A549 (cell line): ENCODE measurements at regions not wholly inside any gene's neighbourhood (a gene's known extent, or its start where the extent isn't known, plus 50 kb on each side); places are given as distances from the start of the nearest gene placed in this dataset.

ENCODE experiments used
- ATAC-seq, 2 experiments: fragments of 200-7000 bp in 1 of 2; fragments of >200 bp in 1 of 2; cut with Nextera tagmentation in 1 of 2; cut with Tn5 transposase in 1 of 2; 3 replicates each; pipeline versions ENCODE4 v1.8.0 to v1.9.1; 2018 to 2020; ENCODE audit warnings: mild to moderate bottlenecking in 1 of 2, moderate library complexity in 1 of 2
- CTCF ChIA-PET: fragments of 300-600 bp; sonication (Branson Sonifier 250); formaldehyde crosslinking; extraction: SDS; loops from one replicate; lab custom pipeline; 2021; ENCODE audit warnings: antibody characterized with exemption, inconsistent platforms; lab: Yijun Ruan, JAX
- POLR2A ChIA-PET: fragments of 350-600 bp; formaldehyde crosslinking; extraction: SDS; loops from one replicate; lab custom pipeline; 2021; ENCODE audit warnings: antibody characterized with exemption, inconsistent platforms; lab: Yijun Ruan, JAX
- DNase-seq, 2 experiments: peaks; one replicate each; pipeline versions ENCODE4 v3.0.0 to v3.0.0-alpha.2; 2011 to 2016; ENCODE audit warnings: low read depth in 1 of 2, low spot score in 1 of 2
- FAIRE-seq: peaks from 2 replicates; lab custom pipeline; 2011; peaks lifted over from hg19 to GRCh38; lab: Jason Lieb, UNC
- H3K27ac ChIP-seq, 2 experiments: fragments of >200 bp; sonication (Bioruptor Twin); formaldehyde crosslinking; 3 replicates each; pipeline ENCODE4 v1.5.1; 2016 to 2017
- H3K4me1 ChIP-seq: fragments of >200 bp; sonication (Bioruptor Twin); formaldehyde crosslinking; 3 replicates; pipeline ENCODE4 v1.6.1; 2016
- H3K4me2 ChIP-seq: fragments of >200 bp; sonication (Bioruptor Twin); formaldehyde crosslinking; 3 replicates; pipeline ENCODE4 v1.6.1; 2016
- H3K4me3 ChIP-seq: fragments of >200 bp; sonication (Bioruptor Twin); formaldehyde crosslinking; 3 replicates; pipeline ENCODE4 v1.5.1; 2016
- H3K9me3 ChIP-seq: fragments of >200 bp; sonication (Bioruptor Twin); formaldehyde crosslinking; 3 replicates; pipeline ENCODE4 v1.6.1; 2016
- BHLHE40 ChIP-seq: IDR thresholded peaks from 2 replicates; pipeline ENCODE4 v1.6.1; 2012; ENCODE audit warnings: low read depth, low read length, inconsistent platforms
- CBX2 ChIP-seq: fragments of 200-600 bp; sonication (generic); IDR thresholded peaks from 2 replicates; pipeline ENCODE4 v1.6.1; 2016; ENCODE audit warnings: low read depth, mild to moderate bottlenecking, borderline replicate concordance
- EP300 ChIP-seq, 2 experiments: fragments of >200 bp; sonication (Bioruptor Twin); formaldehyde crosslinking; IDR thresholded peaks; 2 replicates in 1 of 2; 3 replicates in 1 of 2; pipeline ENCODE4 v1.6.1; 2016 to 2017
- FOXS1 ChIP-seq: fragments of 250-450 bp; sonication (Bioruptor Pico); IDR thresholded peaks from 2 replicates; pipeline ENCODE4 v1.5.0; 2020; ENCODE audit warnings: mild to moderate bottlenecking, moderate library complexity
- GATA3 ChIP-seq: IDR thresholded peaks from 2 replicates; pipeline ENCODE4 v1.6.1; 2012; ENCODE audit warnings: borderline replicate concordance
- HOXA7 ChIP-seq: fragments of 250-450 bp; sonication (Bioruptor Pico); IDR thresholded peaks from 2 replicates; pipeline ENCODE4 v1.5.0; 2020; ENCODE audit warnings: mild to moderate bottlenecking, moderate library complexity
- KDM1A ChIP-seq: fragments of 200-600 bp; sonication (generic); IDR thresholded peaks from 2 replicates; pipeline ENCODE4 v1.6.1; 2016; ENCODE audit warnings: low read depth, mild to moderate bottlenecking
- MYC ChIP-seq: IDR thresholded peaks from 2 replicates; pipeline ENCODE4 v1.6.1; 2012; ENCODE audit warnings: mild to moderate bottlenecking, inconsistent platforms, low read length, improper control_type of control experiment, borderline replicate concordance
- NPAS2 ChIP-seq: fragments of 250-450 bp; sonication (Bioruptor Pico); IDR thresholded peaks from 2 replicates; pipeline ENCODE4 v1.8.0; 2022; ENCODE audit warnings: mild to moderate bottlenecking, moderate library complexity, borderline replicate concordance
- PHF8 ChIP-seq: fragments of 200-600 bp; sonication (generic); IDR thresholded peaks from 2 replicates; pipeline ENCODE4 v1.6.1; 2016; ENCODE audit warnings: low read depth, mild to moderate bottlenecking, antibody characterized with exemption, moderate library complexity, borderline replicate concordance
- POLR2AphosphoS2 ChIP-seq: conservative IDR thresholded peaks from 2 replicates; pipeline ENCODE4 v1.6.1; 2012; ENCODE audit warnings: low read length, improper control_type of control experiment, inconsistent platforms
- SMC3 ChIP-seq: fragments of >200 bp; sonication (Bioruptor Twin); formaldehyde crosslinking; IDR thresholded peaks from 3 replicates; pipeline ENCODE4 v1.6.1; 2018; ENCODE audit warnings: inconsistent platforms
- TFCP2L1 ChIP-seq: fragments of 250-450 bp; sonication (Bioruptor Pico); IDR thresholded peaks from 2 replicates; pipeline ENCODE4 v1.5.0; 2021; ENCODE audit warnings: mild to moderate bottlenecking
- TP53 ChIP-seq: fragments of 250-450 bp; sonication (Bioruptor Pico); IDR thresholded peaks from 2 replicates; pipeline ENCODE4 v1.5.0; 2021; ENCODE audit warnings: mild to moderate bottlenecking, moderate library complexity
- ZNF302 ChIP-seq: fragments of 250-450 bp; sonication (Bioruptor Pico); IDR thresholded peaks from 2 replicates; pipeline ENCODE4 v1.9.0; 2021; ENCODE audit warnings: inconsistent platforms, mild to moderate bottlenecking, moderate library complexity
- WGBS: methylation state at CpG from one replicate; pipeline ENCODE4 v1.1.6; 2017; ENCODE audit errors: missing lambda C conversion rate; 5-methylcytosine and 5-hydroxymethylcytosine counted together
- TF ChIP-seq, protein P1 (sequence below): fragments of >200 bp; sonication (Bioruptor Twin); formaldehyde crosslinking; IDR thresholded peaks from 2 replicates; pipeline ENCODE4 v1.6.1; 2016

DNA sequence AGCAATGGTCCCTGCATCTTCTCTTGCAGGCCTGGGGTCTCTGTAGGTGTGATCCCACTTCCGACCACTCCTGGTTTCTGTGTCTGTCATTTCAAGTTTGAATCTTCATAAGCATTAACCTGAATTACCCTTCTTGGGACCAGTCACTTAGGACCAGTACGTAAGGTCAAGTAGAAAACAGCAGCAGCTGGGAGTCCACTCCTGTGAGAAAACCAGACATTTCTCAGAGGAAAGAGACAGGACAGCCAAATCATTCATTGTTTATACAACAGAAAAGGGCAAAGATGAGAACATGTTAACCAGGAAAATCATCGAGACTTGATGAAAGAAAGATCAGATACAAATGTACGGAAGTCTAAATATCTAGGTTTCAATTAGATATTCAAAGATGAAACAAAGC, 163.0 kb downstream of the MREG start:
- POLR2A ChIA-PET, result no interaction called here
- no peak overlapping the region for H3K4me3 ChIP-seq
- H3K4me2 ChIP-seq, result no peak overlapping the region
- CTCF ChIA-PET, result interaction anchor here (1.3 kb wide), 1 partner anchor 9 kb away, joined by 5 read pairs; no protein-coding TSS in a partner anchor
- TF ChIP-seq CBX2, result no peak
- no peak for TF ChIP-seq FOXS1 (CRISPR knock-in tag)
- TF ChIP-seq SMC3, result no peak
- no peak overlapping the region for H3K27ac ChIP-seq
- 80% methylated on average over 4 of the region's 4 CpGs for WGBS
- DNase-seq (no peak), ATAC-seq (no peak), FAIRE-seq (no peak)
- H3K9me3 ChIP-seq, result peaks cover 10% of the 10 kb centered on the region; the same call in 1 of the 3 replicates
- H3K4me1 ChIP-seq, result peaks cover 8% of the 10 kb centered on the region; the same call in 2 of the 3 replicates

DNA sequence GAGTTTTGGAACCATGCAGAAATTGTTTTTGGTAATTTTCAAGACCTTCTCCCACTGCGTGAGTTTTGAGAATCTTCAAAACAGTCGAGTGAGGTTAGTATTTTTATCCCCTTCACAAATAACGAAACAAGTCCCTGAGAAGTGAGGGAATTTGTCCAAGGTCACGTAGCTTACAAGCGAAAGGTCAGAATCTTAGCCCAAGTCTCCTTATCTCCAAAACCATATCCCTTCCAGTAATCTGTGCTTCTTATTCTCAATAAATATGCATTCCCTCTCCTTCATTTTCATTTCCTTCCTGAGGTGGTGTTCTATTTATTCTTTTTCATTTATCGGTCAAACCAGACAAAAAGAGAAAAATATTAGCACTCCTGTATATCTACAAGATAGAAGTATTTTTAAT, 163.6 kb downstream of the MREG start:
- Histone ChIP-seq H3K4me2 (no peak overlapping the region), H3K9me3 (peaks cover 10% of the 10 kb centered on the region; the same call in 1 of the 3 replicates), H3K4me1 (peaks cover 8% of the 10 kb centered on the region; the same call in 2 of the 3 replicates), H3K27ac (no peak overlapping the region), H3K4me3 (no peak overlapping the region)
- DNase-seq, result no peak
- CTCF ChIA-PET, result interaction anchor here (1.3 kb wide), 1 partner anchor 9 kb away, joined by 5 read pairs; no protein-coding TSS in a partner anchor
- no peak for FAIRE-seq
- POLR2A ChIA-PET, result no interaction called here
- whole genome bisulfite sequencing, result 89% methylated on average over 6 of the region's 6 CpGs
- TF ChIP-seq HOXA7 (no peak), KDM1A (no peak), BHLHE40 (no peak)
- TF ChIP-seq, protein P1, sequence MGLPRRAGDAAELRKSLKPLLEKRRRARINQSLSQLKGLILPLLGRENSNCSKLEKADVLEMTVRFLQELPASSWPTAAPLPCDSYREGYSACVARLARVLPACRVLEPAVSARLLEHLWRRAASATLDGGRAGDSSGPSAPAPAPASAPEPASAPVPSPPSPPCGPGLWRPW, result no peak
- ATAC-seq, result no peak

DNA sequence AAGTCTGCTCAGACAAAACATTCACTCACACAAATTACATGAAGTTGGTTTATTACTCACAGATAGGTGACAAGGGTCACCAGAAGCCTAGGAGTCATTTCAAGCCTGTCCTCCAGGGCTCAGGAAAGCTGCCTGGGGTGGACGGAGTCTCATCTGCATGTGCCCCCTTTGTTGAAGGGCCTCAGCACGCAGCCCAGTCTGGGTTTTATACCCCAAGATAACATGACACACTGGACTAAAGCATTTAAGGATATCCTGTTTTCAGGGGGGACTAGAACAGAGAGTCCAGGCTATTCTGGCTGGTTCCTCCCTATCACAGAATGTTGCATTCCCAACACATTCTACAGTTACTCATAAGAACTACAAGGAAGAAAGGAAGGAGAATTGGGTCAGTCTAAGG, 164.7 kb downstream of the MREG start:
- CTCF ChIA-PET, result no interaction called here
- Histone ChIP-seq H3K4me3 (no peak overlapping the region), H3K4me1 (peaks cover 13% of the 10 kb centered on the region), H3K27ac (no peak overlapping the region), H3K4me2 (no peak overlapping the region), H3K9me3 (peaks cover 6% of the 10 kb centered on the region; the same call in 1 of the 3 replicates)
- WGBS, result 62% methylated on average over 2 of the region's 2 CpGs
- ATAC-seq (no peak), FAIRE-seq (no peak), DNase-seq (no peak)
- TF ChIP-seq ZNF302 (CRISPR knock-in tag), result no peak
- POLR2A ChIA-PET, result no interaction called here

DNA sequence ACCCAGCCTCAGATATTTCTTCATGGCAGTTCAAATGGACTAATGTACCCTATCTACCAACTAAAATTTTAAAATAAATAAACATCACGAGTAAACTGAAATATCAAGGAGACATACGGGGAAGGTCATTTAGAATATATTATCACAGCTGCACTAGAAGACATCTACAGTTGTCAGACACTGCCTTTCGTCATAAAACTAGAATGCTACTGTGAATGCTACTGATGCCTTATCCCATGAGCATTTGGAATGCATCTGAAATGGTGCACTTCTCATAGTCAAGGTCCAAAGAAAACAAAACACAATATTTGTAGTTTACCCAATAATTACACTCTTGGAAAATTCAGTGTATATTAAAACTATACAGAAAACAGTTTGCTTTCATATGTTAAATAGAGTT, 165.2 kb downstream of the MREG start:
- CTCF ChIA-PET, result no interaction called here

DNA sequence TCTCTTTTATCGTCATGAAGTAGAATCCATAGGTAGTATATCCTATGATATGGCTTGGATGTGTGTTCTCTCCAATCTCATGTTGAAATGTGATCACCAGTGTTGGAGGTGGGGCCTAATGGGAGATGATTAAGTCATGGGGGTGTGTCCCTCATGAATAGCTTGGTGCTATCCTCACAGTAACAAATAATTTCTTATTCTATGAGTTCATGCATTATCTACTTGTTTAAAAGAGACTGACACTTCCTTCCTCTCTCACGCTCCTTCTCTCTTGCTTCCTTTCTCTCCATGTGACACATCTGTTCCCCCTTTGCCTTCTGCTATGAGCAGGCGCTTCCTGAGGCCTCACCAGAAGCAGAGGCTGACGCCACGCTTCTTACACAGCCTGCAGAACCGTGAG, 165.6 kb downstream of the MREG start:
- POLR2A ChIA-PET, result no interaction called here
- DNase-seq (no peak), ATAC-seq (no peak), FAIRE-seq (no peak)
- Histone ChIP-seq H3K9me3 (0 out of 3 replicates have a peak, but pooled peaks cover under 1% of the 10 kb centered on the region), H3K4me1 (peaks cover 22% of the 10 kb centered on the region), H3K4me2 (no peak overlapping the region), H3K4me3 (no peak overlapping the region), H3K27ac (no peak overlapping the region)
- TF ChIP-seq NPAS2 (CRISPR knock-in tag), result no peak
- TF ChIP-seq TFCP2L1 (CRISPR knock-in tag), result no peak
- no peak for TF ChIP-seq GATA3
- no peak for TF ChIP-seq POLR2AphosphoS2
- no peak for TF ChIP-seq TP53 (CRISPR knock-in tag)
- no peak for TF ChIP-seq EP300 (IDR thresholded peaks at IDR 0.05)
- TF ChIP-seq PHF8, result no peak
- TF ChIP-seq MYC, result no peak
- TF ChIP-seq, protein P1, result no peak
- 75% methylated on average over 6 of the region's 6 CpGs for WGBS
- CTCF ChIA-PET, result interaction anchor here (1.2 kb wide), 1 partner anchor 19 kb away, joined by 5 read pairs; no protein-coding TSS in a partner anchor

More for the DNA sequence above, 165.2 kb downstream of the MREG start:
- H3K27ac ChIP-seq, result no peak overlapping the region
- TF ChIP-seq EP300 (IDR thresholded peaks at IDR 0.05), result no peak
- TF ChIP-seq PHF8, result no peak
- DNase-seq, result no peak
- POLR2A ChIA-PET, result no interaction called here
- H3K9me3 ChIP-seq, result 0 out of 3 replicates have a peak, but pooled peaks cover 3% of the 10 kb centered on the region
- H3K4me2 ChIP-seq, result no peak overlapping the region
- WGBS, result 82% methylated on average over 3 of the region's 3 CpGs
- ATAC-seq, result no peak
- peaks cover 18% of the 10 kb centered on the region for H3K4me1 ChIP-seq
- H3K4me3 ChIP-seq, result no peak overlapping the region
- FAIRE-seq, result no peak
